ENCODE measurements at regions not wholly inside any gene's neighbourhood (a gene's known extent, or its start where the extent isn't known, plus 50 kb on each side); places are given as distances from the start of the nearest gene placed in this dataset.

GRCh38 chr12:115758877-115759620, 518.4 kb downstream of the MED13L start:
- Histone ChIP-seq H3K27me3 (ENCODE audit: insufficient read depth in 3 of 3, low read length in 2 of 3) (peaks cover 2 to 27% (median 4%) of the 10 kb centered on the region in 3 donors), H3K9me3 (no peaks in the 10 kb centered on the region), H3K4me1 (no peaks in the 10 kb centered on the region), H3K36me3 (ENCODE audit: insufficient read depth in 1 of 2, low read depth in 1 of 2) (no peaks in the 10 kb centered on the region), H3K4me3 (no peak overlapping the region), H3K27ac (no peak overlapping the region)
- DNase-seq (no peak), ATAC-seq (peak in 1 of 4 donors; percentile 50)
- TF ChIP-seq, protein P1, sequence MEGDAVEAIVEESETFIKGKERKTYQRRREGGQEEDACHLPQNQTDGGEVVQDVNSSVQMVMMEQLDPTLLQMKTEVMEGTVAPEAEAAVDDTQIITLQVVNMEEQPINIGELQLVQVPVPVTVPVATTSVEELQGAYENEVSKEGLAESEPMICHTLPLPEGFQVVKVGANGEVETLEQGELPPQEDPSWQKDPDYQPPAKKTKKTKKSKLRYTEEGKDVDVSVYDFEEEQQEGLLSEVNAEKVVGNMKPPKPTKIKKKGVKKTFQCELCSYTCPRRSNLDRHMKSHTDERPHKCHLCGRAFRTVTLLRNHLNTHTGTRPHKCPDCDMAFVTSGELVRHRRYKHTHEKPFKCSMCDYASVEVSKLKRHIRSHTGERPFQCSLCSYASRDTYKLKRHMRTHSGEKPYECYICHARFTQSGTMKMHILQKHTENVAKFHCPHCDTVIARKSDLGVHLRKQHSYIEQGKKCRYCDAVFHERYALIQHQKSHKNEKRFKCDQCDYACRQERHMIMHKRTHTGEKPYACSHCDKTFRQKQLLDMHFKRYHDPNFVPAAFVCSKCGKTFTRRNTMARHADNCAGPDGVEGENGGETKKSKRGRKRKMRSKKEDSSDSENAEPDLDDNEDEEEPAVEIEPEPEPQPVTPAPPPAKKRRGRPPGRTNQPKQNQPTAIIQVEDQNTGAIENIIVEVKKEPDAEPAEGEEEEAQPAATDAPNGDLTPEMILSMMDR (IDR thresholded peaks at IDR 0.05) = no peak
- intact Hi-C loops (cut with DNase I) = no loop called here
- WGBS, 3 donors = 79 to 83% (median 82%) methylated on average over 9 of the region's 9 CpGs

GRCh38 chr12:115758183-115758582, 519.3 kb downstream of the MED13L start:
- Histone ChIP-seq H3K4me3 (no peak overlapping the region), H3K9me3 (no peaks in the 10 kb centered on the region), H3K27ac (no peak overlapping the region), H3K4me1 (no peaks in the 10 kb centered on the region), H3K27me3 (ENCODE audit: insufficient read depth in 3 of 3, low read length in 2 of 3) (peaks cover 0 to 27% (median 4%) of the 10 kb centered on the region in 3 donors), H3K36me3 (ENCODE audit: insufficient read depth in 1 of 2, low read depth in 1 of 2) (no peaks in the 10 kb centered on the region)
- DNase-seq = no peak
- WGBS, 3 donors = 85 to 95% (median 91%) methylated on average over 5 of the region's 5 CpGs
- intact Hi-C loops (cut with DNase I) = no loop called here
- no peak for ATAC-seq
- TF ChIP-seq, protein P1 (IDR thresholded peaks at IDR 0.05) = no peak

GRCh38 chr12:115756804-115757203, 520.7 kb downstream of the MED13L start:
- H3K36me3 ChIP-seq (ENCODE audit: insufficient read depth in 1 of 2, low read depth in 1 of 2) = no peaks in the 10 kb centered on the region
- no peak overlapping the region for H3K4me3 ChIP-seq
- DNase-seq = no peak
- 64 to 66% (median 66%) methylated on average over 8 of the region's 8 CpGs for WGBS, 3 donors
- TF ChIP-seq, protein P1 (IDR thresholded peaks at IDR 0.05) = no peak
- no peaks in the 10 kb centered on the region for H3K9me3 ChIP-seq
- H3K4me1 ChIP-seq = no peaks in the 10 kb centered on the region
- ATAC-seq = no peak
- H3K27ac ChIP-seq = no peak overlapping the region
- peaks cover 0 to 27% (median 6%) of the 10 kb centered on the region in 3 donors for H3K27me3 ChIP-seq (ENCODE audit: insufficient read depth in 3 of 3, low read length in 2 of 3)
- intact Hi-C loops (cut with DNase I) = no loop called here

DNA sequence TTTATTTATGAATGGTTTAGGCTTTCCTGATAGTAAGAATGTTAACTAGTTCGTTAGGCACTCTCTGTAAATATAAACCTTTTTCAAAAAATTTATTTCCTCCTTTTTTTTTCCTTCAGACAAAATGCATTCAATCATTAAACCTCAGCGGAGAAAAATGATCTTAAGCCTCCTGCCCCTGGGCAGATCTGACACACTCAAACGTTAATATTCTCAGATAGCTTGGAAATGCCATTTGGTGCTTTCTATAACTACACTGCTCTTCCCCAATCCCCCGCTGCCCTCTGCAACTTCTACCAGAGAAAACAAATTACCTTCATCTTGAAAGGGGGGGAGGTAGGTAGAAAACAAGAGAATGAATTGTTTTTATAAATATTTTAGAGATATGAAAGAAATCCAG, 521.2 kb downstream of the MED13L start:
- TF ChIP-seq, protein P1 (IDR thresholded peaks at IDR 0.05) = no peak
- H3K27me3 ChIP-seq (ENCODE audit: insufficient read depth in 3 of 3, low read length in 2 of 3) = peaks cover 0 to 27% (median 6%) of the 10 kb centered on the region in 3 donors
- no peak overlapping the region for H3K27ac ChIP-seq
- ATAC-seq = no peak
- no peaks in the 10 kb centered on the region for H3K36me3 ChIP-seq (ENCODE audit: insufficient read depth in 1 of 2, low read depth in 1 of 2)
- intact Hi-C loops (cut with DNase I) = no loop called here
- no peak overlapping the region for H3K4me3 ChIP-seq
- no peaks in the 10 kb centered on the region for H3K4me1 ChIP-seq
- no peak for DNase-seq
- 34 to 37% (median 36%) methylated on average over 4 of the region's 4 CpGs for WGBS, 3 donors
- H3K9me3 ChIP-seq = no peaks in the 10 kb centered on the region

- intact Hi-C loops (cut with DNase I) = loop anchor here in 1 of 2 donors (1.0 kb wide), 1 partner anchor 1091 kb away; no protein-coding TSS in a partner anchor
Observed at GRCh38 chr12:115755725-115756085, 521.8 kb downstream of the MED13L start.

More at GRCh38 chr12:115755725-115756085, 521.8 kb downstream of the MED13L start:
- ATAC-seq (no peak), DNase-seq (no peak)
- H3K9me3 ChIP-seq = no peaks in the 10 kb centered on the region
- WGBS, 3 donors = 27 to 37% (median 34%) methylated on average over 3 of the region's 3 CpGs
- no peak overlapping the region for H3K27ac ChIP-seq
- H3K36me3 ChIP-seq (ENCODE audit: insufficient read depth in 1 of 2, low read depth in 1 of 2) = no peaks in the 10 kb centered on the region
- H3K4me1 ChIP-seq = no peaks in the 10 kb centered on the region
- TF ChIP-seq, protein P1 (IDR thresholded peaks at IDR 0.05) = no peak
- H3K4me3 ChIP-seq = no peak overlapping the region
- H3K27me3 ChIP-seq (ENCODE audit: insufficient read depth in 3 of 3, low read length in 2 of 3) = peaks cover 0 to 27% (median 6%) of the 10 kb centered on the region in 3 donors

Measured in psoas muscle (tissue), 7 donors.